H1 (cell line): ENCODE measurements at regions not wholly inside any gene's neighbourhood (a gene's known extent, or its start where the extent isn't known, plus 50 kb on each side); places are given as distances from the start of the nearest gene placed in this dataset.

Experiments used
- CTCF ChIA-PET: fragments of 300-600 bp; sonication (Branson Sonifier 250); formaldehyde crosslinking; loops from one replicate; lab custom pipeline; 2021; ENCODE audit not compliant: partially characterized antibody; lab: Charles Lee
- POLR2A ChIA-PET: fragments of 300-600 bp; sonication (Branson Sonifier 250); formaldehyde crosslinking; loops from one replicate; lab custom pipeline; 2021; ENCODE audit warnings: inconsistent platforms; ENCODE audit not compliant: partially characterized antibody; lab: Charles Lee
- DNase-seq, 2 experiments: peaks; one replicate each; pipeline versions ENCODE4 v3.0.0 to v3.0.0-alpha.2; 2010 to 2022; ENCODE audit warnings: low spot score in 2 of 2, low read depth in 1 of 2, mixed read lengths in 1 of 2
- FAIRE-seq: peaks from 2 replicates; lab custom pipeline; 2011; peaks lifted over from hg19 to GRCh38; lab: Jason Lieb, UNC
- H2AFZ ChIP-seq: 2 replicates; pipeline ENCODE4 v1.8.1; 2012; ENCODE audit warnings: low read length, inconsistent platforms
- H2AK5ac ChIP-seq: 2 replicates; pipeline ENCODE4 v1.6.1; 2013; ENCODE audit warnings: low read depth, low read length
- H2BK120ac ChIP-seq: replicated peaks from 2 replicates; pipeline ENCODE3; 2013; ENCODE audit warnings: low read depth, low read length, inconsistent platforms
- H2BK12ac ChIP-seq: 2 replicates; pipeline ENCODE4 v1.6.1; 2013; ENCODE audit warnings: low read depth, low read length
- H2BK15ac ChIP-seq: 2 replicates; pipeline ENCODE4 v1.6.1; 2013; ENCODE audit warnings: low read length
- H2BK20ac ChIP-seq: 2 replicates; pipeline ENCODE4 v1.6.1; 2013; ENCODE audit warnings: low read length
- H2BK5ac ChIP-seq: 2 replicates; pipeline ENCODE4 v1.6.1; 2013; ENCODE audit warnings: low read depth, low read length
- H3K14ac ChIP-seq: 2 replicates; pipeline ENCODE4 v1.6.1; 2013; ENCODE audit warnings: inconsistent platforms; ENCODE audit not compliant: insufficient read length
- H3K18ac ChIP-seq: 2 replicates; pipeline ENCODE4 v1.6.1; 2013; ENCODE audit warnings: low read length; ENCODE audit errors: extremely low read depth
- H3K23ac ChIP-seq: 2 replicates; pipeline ENCODE4 v1.6.1; 2013; ENCODE audit warnings: inconsistent platforms; ENCODE audit not compliant: insufficient read length
- H3K23me2 ChIP-seq: 2 replicates; pipeline ENCODE4 v1.6.1; 2013; ENCODE audit warnings: low read depth, low read length
- H3K27ac ChIP-seq: 2 replicates; pipeline ENCODE4 v1.6.1; 2011; ENCODE audit warnings: low read depth, low read length, inconsistent platforms
- H3K27me3 ChIP-seq, 4 experiments: replicated peaks in 1 of 4; 1 replicate in 1 of 4; 2 replicates in 3 of 4; pipeline versions ENCODE4 v1.6.1 to v1.8.1; 2011 to 2013; ENCODE audit warnings: low read length in 3 of 4, mild to moderate bottlenecking in 3 of 4, inconsistent platforms in 2 of 4, mixed read lengths in 2 of 4, moderate library complexity in 1 of 4; ENCODE audit not compliant: control insufficient read depth in 3 of 4, insufficient read depth in 3 of 4; ENCODE audit errors: extremely low read depth in 1 of 4
- H3K36me3 ChIP-seq, 4 experiments: 2 replicates each; pipeline versions ENCODE4 v1.6.1 to v1.8.1; 2011 to 2013; ENCODE audit warnings: mild to moderate bottlenecking in 4 of 4, low read length in 3 of 4, moderate library complexity in 2 of 4, control low read depth in 1 of 4, inconsistent platforms in 1 of 4; ENCODE audit not compliant: insufficient read depth in 4 of 4, control insufficient read depth in 2 of 4
- H3K4ac ChIP-seq: replicated peaks from 2 replicates; pipeline ENCODE3; 2013; ENCODE audit warnings: low read length, low read depth, mixed read lengths, inconsistent platforms; ENCODE audit not compliant: insufficient read length
- H3K4me1 ChIP-seq, 4 experiments: replicated peaks in 1 of 4; 1 replicate in 1 of 4; 2 replicates in 3 of 4; pipeline versions ENCODE4 v1.6.1 to v1.8.1; 2011 to 2013; ENCODE audit warnings: low read length in 3 of 4, inconsistent platforms in 2 of 4, mixed read lengths in 1 of 4; ENCODE audit not compliant: insufficient read depth in 4 of 4, control insufficient read depth in 3 of 4
- H3K4me2 ChIP-seq, 2 experiments: 2 replicates each; pipeline versions ENCODE4 v1.6.1 to v1.8.1; 2011 to 2013; ENCODE audit warnings: low read depth in 2 of 2, low read length in 2 of 2, control low read depth in 1 of 2, inconsistent platforms in 1 of 2, mild to moderate bottlenecking in 1 of 2; ENCODE audit not compliant: insufficient read depth in 1 of 2
- H3K4me3 ChIP-seq, 4 experiments: fragments of 200-600, 300-600 bp in 1 of 4; sonication (generic), shearing (Covaris generic), sonication (Bioruptor Twin) in 1 of 4; 2 replicates each; pipeline versions ENCODE4 v1.5.1 to v1.8.1; 2011 to 2016; ENCODE audit warnings: low read length in 4 of 4, low read depth in 3 of 4, control low read depth in 2 of 4, inconsistent platforms in 2 of 4, mild to moderate bottlenecking in 2 of 4, mixed read lengths in 1 of 4, moderate library complexity in 1 of 4; ENCODE audit not compliant: insufficient read depth in 2 of 4; ENCODE audit errors: extremely low read depth in 1 of 4
- H3K56ac ChIP-seq: replicated peaks from 2 replicates; pipeline ENCODE3; 2013; ENCODE audit warnings: low read depth, mild to moderate bottlenecking, mixed read lengths, low read length, inconsistent platforms; ENCODE audit not compliant: insufficient read length
- H3K79me1 ChIP-seq: 2 replicates; pipeline ENCODE4 v1.6.1; 2013; ENCODE audit warnings: low read depth, low read length, control low read depth
- H3K79me2 ChIP-seq, 2 experiments: 2 replicates each; pipeline versions ENCODE4 v1.6.1 to v1.8.1; 2012 to 2013; ENCODE audit warnings: low read length in 2 of 2, mild to moderate bottlenecking in 2 of 2, inconsistent platforms in 1 of 2; ENCODE audit not compliant: insufficient read depth in 2 of 2, control insufficient read depth in 1 of 2
- H3K9ac ChIP-seq, 4 experiments: replicated peaks in 1 of 4; 1 replicate in 1 of 4; 2 replicates in 3 of 4; pipeline versions ENCODE4 v1.6.1 to v1.8.1; 2011 to 2013; ENCODE audit warnings: low read depth in 3 of 4, low read length in 3 of 4, control low read depth in 2 of 4, mild to moderate bottlenecking in 2 of 4, moderate library complexity in 2 of 4, inconsistent platforms in 1 of 4; ENCODE audit errors: extremely low read depth in 1 of 4
- H3K9me3 ChIP-seq, 2 experiments: 2 replicates each; pipeline versions ENCODE4 v1.6.1 to v1.8.1; 2012 to 2013; ENCODE audit warnings: mild to moderate bottlenecking in 2 of 2, moderate library complexity in 2 of 2, control low read depth in 1 of 2, inconsistent platforms in 1 of 2, low read depth in 1 of 2, low read length in 1 of 2, mixed read lengths in 1 of 2; ENCODE audit not compliant: insufficient read depth in 2 of 2
- H4K20me1 ChIP-seq, 2 experiments: replicated peaks in 1 of 2; 2 replicates each; pipeline versions ENCODE3 to v1.8.1; 2011 to 2013; ENCODE audit warnings: inconsistent platforms in 2 of 2, low read length in 2 of 2, mild to moderate bottlenecking in 1 of 2; ENCODE audit not compliant: insufficient read depth in 2 of 2, control insufficient read depth in 1 of 2
- H4K5ac ChIP-seq: 2 replicates; pipeline ENCODE4 v1.6.1; 2013; ENCODE audit warnings: low read length, low read depth, mixed read lengths, inconsistent platforms; ENCODE audit not compliant: insufficient read length
- H4K8ac ChIP-seq: 2 replicates; pipeline ENCODE4 v1.8.0; 2013; ENCODE audit warnings: mild to moderate bottlenecking, moderate library complexity, low read length, inconsistent platforms; ENCODE audit not compliant: insufficient read depth; ENCODE audit errors: extremely low read depth
- H4K91ac ChIP-seq: replicated peaks from 2 replicates; pipeline ENCODE3; 2013; ENCODE audit warnings: low read length, mixed read lengths, inconsistent platforms; ENCODE audit not compliant: insufficient read length
- CHD1 ChIP-seq: IDR thresholded peaks from 2 replicates; pipeline ENCODE4 v1.6.1; 2012; ENCODE audit warnings: low read depth, low read length, improper control_type of control experiment
- PHF8 ChIP-seq: fragments of 200-600 bp; sonication (generic); conservative IDR thresholded peaks from 2 replicates; pipeline ENCODE4 v1.7.1; 2012; ENCODE audit warnings: low read depth, mild to moderate bottlenecking, inconsistent platforms, low read length, moderate library complexity
- POLR2A ChIP-seq, 2 experiments: IDR thresholded peaks; 1 replicate in 1 of 2; 2 replicates in 1 of 2; pipeline ENCODE4 v1.6.1; 2011; ENCODE audit warnings: low read depth in 2 of 2, low read length in 2 of 2, mild to moderate bottlenecking in 2 of 2; ENCODE audit errors: control extremely low read depth in 1 of 2
- WGBS, 2 experiments: shearing (Covaris generic) in 1 of 2; methylation state at CpG; one replicate each; pipeline versions ENCODE4 v1.1.6 to v1.1.7; 2013 to 2015; ENCODE audit warnings: low lambda C conversion rate in 2 of 2, mixed read lengths in 2 of 2, inconsistent platforms in 1 of 2, low coverage in 1 of 2, missing lambda C conversion rate in 1 of 2; ENCODE audit not compliant: insufficient replicate concordance in 2 of 2, insufficient coverage in 1 of 2, insufficient read length in 1 of 2; ENCODE audit errors: extremely low coverage in 1 of 2, missing lambda C conversion rate in 1 of 2; 5-methylcytosine and 5-hydroxymethylcytosine counted together

DNA sequence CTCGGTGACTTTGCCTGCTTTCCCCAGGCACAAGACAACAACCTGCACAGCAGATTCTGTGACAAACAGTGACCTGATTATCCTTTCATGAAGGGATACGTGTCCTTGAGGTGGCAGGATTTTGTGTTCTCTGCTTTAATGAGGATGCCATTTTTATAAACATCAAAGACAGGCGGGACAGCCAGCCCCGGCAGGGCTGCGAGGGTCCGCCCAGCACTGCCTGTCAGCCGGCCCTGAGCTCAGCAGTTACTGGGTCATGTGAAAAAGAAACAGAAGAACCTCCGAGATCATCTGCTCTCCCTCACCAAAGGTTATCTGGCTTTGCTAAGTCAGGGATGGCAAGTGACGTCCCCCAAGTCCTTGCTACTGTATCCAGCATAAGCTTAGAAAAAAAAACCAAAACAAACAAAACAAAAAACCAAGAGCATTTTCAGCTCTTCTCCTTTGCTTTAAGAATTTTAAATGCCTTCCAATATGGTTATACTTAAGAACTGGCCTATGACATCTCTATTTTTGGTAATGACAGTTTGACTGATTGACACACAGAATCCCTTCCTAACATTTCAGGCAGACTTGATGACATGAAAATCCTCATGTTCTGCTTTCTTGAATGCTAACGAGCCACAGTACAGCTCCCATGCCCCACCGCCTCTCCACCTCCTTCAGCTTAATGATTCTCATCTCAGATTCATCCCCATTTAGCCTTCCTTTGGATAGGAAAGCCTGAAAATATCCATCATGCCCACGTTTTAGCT lies 666.6 kb upstream of the ARGLU1 start:
- no peak overlapping the region for H3K4ac ChIP-seq
- no peak overlapping the region for H3K56ac ChIP-seq
- WGBS, 2 experiments = 87% methylated on average over 12 of the region's 12 CpGs; no CpG with 5 or more reads in 1 of the 2 experiments
- H2BK15ac ChIP-seq = no peak overlapping the region
- H4K91ac ChIP-seq = no peak overlapping the region
- H3K23ac ChIP-seq = no peak overlapping the region
- no peak for FAIRE-seq
- POLR2A ChIA-PET = no interaction called here
- H2BK5ac ChIP-seq = no peak overlapping the region
- H3K79me1 ChIP-seq = no peaks in the 10 kb centered on the region
- CTCF ChIA-PET = interaction anchor here (1.0 to 2.3 kb wide), 2 partner anchors 19 to 23 kb away, joined by 3 to 6 read pairs; no protein-coding TSS in a partner anchor
- no peaks in the 10 kb centered on the region for H4K20me1 ChIP-seq
- H3K27ac ChIP-seq = no peak overlapping the region
- no peaks in the 10 kb centered on the region for H3K9me3 ChIP-seq
- H3K4me1 ChIP-seq = no peaks in the 10 kb centered on the region
- H3K27me3 ChIP-seq = no peaks in the 10 kb centered on the region
- H2BK12ac ChIP-seq = no peak overlapping the region
- no peaks in the 10 kb centered on the region for H3K79me2 ChIP-seq
- H3K9ac ChIP-seq = no peak overlapping the region
- no peak overlapping the region for H3K14ac ChIP-seq
- H2BK20ac ChIP-seq = no peak overlapping the region
- TF ChIP-seq CHD1 = no peak
- TF ChIP-seq POLR2A (IDR thresholded peaks at IDR 0.05; ENCODE audit: control extremely low read depth in 1 of 2, low read depth in 2 of 2, low read length in 2 of 2) = no peak
- no peak for TF ChIP-seq PHF8
- no peak overlapping the region for H3K4me2 ChIP-seq
- H2AK5ac ChIP-seq = no peak overlapping the region
- H3K18ac ChIP-seq = no peak overlapping the region
- no peak overlapping the region for H3K4me3 ChIP-seq
- no peak overlapping the region for H2AFZ ChIP-seq
- no peak for DNase-seq
- H2BK120ac ChIP-seq = no peak overlapping the region
- H4K5ac ChIP-seq = no peak overlapping the region
- no peak overlapping the region for H4K8ac ChIP-seq
- no peaks in the 10 kb centered on the region for H3K36me3 ChIP-seq
- H3K23me2 ChIP-seq = no peaks in the 10 kb centered on the region
